ENCODE measurements at regions not wholly inside any gene's neighbourhood (a gene's known extent, or its start where the extent isn't known, plus 50 kb on each side); places are given as distances from the start of the nearest gene placed in this dataset.

- ATAC-seq (no peak), DNase-seq (ENCODE audit: low spot score) (no peak)
Measured at GRCh38 chr2:74063486-74063885, 78.8 kb downstream of the TET3 start.

- DNase-seq (ENCODE audit: low spot score) = no peak
- no peak for ATAC-seq
Measured at GRCh38 chr2:74065456-74065855, 80.7 kb downstream of the TET3 start.

GRCh38 chr2:74066491-74067203 is 81.1 kb downstream of the BOLA3 start:
- no peak for ATAC-seq
- DNase-seq (ENCODE audit: low spot score) = no peak

DNA sequence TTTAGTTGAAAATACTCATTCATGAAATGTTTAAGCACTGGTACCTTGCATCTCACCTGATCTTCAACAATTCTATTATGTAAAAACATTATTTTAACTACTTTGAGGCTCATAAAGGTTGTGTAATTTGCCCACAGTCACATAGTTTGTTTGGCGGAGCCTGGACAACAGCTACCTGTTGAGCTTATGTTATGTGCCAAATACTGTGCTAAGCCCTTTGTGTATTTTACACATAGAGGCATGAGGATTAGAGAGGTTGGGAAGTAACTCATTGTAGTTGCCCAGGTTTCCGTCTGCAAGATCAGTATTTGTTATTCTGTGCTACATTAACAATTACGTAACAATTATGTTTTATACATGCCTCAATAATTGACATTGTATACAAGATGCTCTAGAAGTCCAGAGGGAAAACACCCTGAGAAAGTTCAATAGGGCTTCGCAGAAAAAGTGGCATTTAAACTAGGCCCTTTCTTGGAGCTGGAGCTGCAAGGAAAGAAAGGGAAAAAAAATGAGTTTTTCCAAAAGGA is 80.4 kb downstream of the BOLA3 start:
- DNase-seq (ENCODE audit: low spot score) (no peak), ATAC-seq (no peak)

DNA sequence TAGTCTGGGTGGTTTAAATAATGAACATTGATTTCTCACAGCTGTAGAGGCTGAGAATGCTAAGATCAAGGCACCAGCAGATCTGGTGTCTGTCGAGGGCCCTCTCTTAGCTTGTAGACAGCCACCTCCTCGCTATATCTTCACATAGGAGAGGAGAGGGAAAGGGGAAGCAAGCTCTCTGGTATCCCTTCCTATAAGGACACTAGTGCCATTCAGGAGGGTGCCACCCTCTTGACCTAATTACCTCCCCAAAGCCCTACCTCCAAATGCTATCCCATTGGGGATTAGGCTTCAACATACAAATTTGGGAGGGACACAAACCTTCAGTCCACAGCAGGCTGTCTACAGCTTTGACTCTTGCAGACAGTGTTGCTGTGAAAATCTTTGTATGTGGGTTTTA is 76.7 kb downstream of the BOLA3 start:
- DNase-seq (ENCODE audit: low spot score) = no peak
- no peak for ATAC-seq

DNA sequence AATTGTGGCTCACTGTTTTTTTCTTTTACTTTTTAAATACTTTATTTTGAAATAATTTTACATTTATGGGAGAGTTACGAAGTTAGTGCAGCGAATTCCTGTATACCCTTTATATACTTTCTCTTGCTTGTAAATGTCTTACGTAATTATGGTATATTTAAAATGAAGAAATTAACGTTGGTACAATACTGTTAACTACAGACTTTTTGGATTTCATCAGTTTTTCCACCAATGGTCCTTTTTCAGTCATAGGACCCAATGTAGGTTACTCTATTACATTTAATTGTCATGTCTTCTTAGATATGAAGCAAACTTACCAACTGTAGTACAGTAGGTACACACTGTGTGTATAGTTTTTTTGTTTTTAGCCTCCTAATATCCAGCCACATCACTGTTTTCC is 76.3 kb downstream of the BOLA3 start:
- ATAC-seq (no peak), DNase-seq (ENCODE audit: low spot score) (no peak)

- DNase-seq (ENCODE audit: low spot score) = no peak
- ATAC-seq = peak; percentile 66
Measured at GRCh38 chr2:74072565-74072964, 75.1 kb downstream of the BOLA3 start.

DNA sequence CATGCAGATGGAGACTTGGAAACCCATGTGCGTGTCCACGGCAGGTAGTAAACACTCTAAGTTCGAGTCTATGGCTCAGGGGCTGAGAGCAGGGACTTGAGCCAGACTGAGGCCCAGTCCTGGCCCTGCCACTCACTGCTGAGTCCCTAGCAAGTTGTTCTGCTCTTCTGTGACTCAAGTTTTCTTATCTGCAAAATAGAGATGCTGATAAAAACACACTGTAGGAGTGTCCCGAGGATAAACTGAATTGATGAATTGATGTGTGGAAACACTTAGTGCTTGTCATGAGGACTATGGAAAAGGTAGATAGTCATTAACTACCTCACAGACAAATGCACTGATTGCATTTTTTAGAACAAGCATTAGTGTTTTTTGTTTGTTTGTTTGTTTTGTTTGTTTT is 73.2 kb downstream of the BOLA3 start:
- ATAC-seq (no peak), DNase-seq (ENCODE audit: low spot score) (no peak)

GRCh38 chr2:74076074-74076470 is 71.6 kb downstream of the BOLA3 start:
- no peak for DNase-seq (ENCODE audit: low spot score)
- ATAC-seq = no peak

GRCh38 chr2:74077636-74078035 is 70.1 kb downstream of the BOLA3 start:
- DNase-seq (ENCODE audit: low spot score) (no peak), ATAC-seq (no peak)

DNA sequence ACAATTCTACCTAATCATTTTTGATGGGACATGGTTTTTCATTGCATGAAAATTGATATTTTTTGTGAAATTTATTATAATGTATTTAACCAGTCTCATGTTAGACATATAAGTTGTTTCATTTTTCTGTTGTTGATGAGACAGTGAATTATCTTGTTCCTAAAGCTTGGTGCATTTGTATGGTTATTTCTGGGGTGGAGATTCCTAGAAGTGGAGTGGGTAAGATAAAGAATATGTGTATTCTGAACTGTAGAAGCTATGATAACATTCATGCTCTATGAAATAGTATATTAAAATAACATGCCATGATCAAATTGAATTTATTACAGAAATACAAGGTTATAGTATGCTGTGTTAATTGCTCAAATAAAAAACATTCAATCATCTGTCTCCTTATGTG is 69.2 kb downstream of the BOLA3 start:
- ATAC-seq = no peak
- DNase-seq (ENCODE audit: low spot score) = no peak

- ATAC-seq (peak; percentile 16), DNase-seq (ENCODE audit: low spot score) (no peak)
Measured at GRCh38 chr2:74079522-74080341, 68.0 kb downstream of the BOLA3 start.

DNA sequence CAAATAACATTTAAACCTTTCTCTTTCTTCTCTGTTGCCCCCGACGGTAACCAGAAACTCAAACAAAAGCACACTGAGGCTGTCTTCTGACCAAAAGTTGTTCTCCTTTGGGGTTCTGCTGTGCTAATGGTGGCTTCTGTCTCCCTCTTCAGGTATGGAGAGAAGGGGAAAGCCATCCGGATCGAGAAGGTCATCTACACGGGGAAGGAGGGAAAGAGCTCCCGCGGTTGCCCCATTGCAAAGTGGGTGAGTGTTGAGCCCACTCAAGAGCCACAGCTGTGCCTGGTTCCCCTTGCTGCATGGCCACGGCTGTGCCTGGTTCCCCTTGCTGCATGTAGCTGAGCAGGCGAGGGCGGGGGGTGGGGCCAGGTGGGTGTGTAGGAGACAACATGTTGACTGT is 67.4 kb downstream of the BOLA3 start:
- DNase-seq (ENCODE audit: low spot score) (no peak), ATAC-seq (peak; percentile 25)

GRCh38 chr2:74081030-74081762 is 66.5 kb downstream of the BOLA3 start:
- ATAC-seq = no peak
- DNase-seq (ENCODE audit: low spot score) = no peak

GRCh38 chr2:74081763-74082110 is 66.0 kb downstream of the BOLA3 start:
- DNase-seq (ENCODE audit: low spot score) (no peak), ATAC-seq (no peak)

DNA sequence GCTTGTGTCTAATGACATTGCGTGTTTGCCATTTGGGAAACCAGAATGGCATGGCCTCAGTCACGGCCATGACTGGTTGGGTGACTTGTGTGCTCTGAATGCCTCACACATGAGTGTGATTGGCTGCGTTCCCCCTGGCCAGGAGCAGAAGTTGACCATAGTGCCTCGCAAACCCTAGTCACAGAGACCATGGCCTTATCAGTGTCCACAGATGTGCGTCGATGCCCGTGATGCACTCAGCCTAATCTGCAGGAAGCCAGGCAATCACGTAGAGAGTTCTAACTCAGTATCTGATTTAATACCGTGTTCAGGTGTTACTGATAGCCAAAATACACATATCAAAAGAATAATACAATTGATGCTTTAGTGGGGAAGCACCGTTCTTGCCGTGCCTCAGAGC is 64.0 kb downstream of the BOLA3 start:
- ATAC-seq (no peak), DNase-seq (ENCODE audit: low spot score) (no peak)
